A549 (cell line): ENCODE measurements at regions not wholly inside any gene's neighbourhood (a gene's known extent, or its start where the extent isn't known, plus 50 kb on each side); places are given as distances from the start of the nearest gene placed in this dataset.

ENCODE experiments used
- ATAC-seq, 2 experiments: fragments of 200-7000 bp in 1 of 2; fragments of >200 bp in 1 of 2; cut with Nextera tagmentation in 1 of 2; cut with Tn5 transposase in 1 of 2; 3 replicates each; pipeline versions ENCODE4 v1.8.0 to v1.9.1; 2018 to 2020; ENCODE audit warnings: mild to moderate bottlenecking in 1 of 2, moderate library complexity in 1 of 2
- CTCF ChIA-PET: fragments of 300-600 bp; sonication (Branson Sonifier 250); formaldehyde crosslinking; extraction: SDS; loops from one replicate; lab custom pipeline; 2021; ENCODE audit warnings: antibody characterized with exemption, inconsistent platforms; lab: Yijun Ruan, JAX
- POLR2A ChIA-PET: fragments of 350-600 bp; formaldehyde crosslinking; extraction: SDS; loops from one replicate; lab custom pipeline; 2021; ENCODE audit warnings: antibody characterized with exemption, inconsistent platforms; lab: Yijun Ruan, JAX
- DNase-seq, 2 experiments: peaks; one replicate each; pipeline versions ENCODE4 v3.0.0 to v3.0.0-alpha.2; 2011 to 2016; ENCODE audit warnings: low read depth in 1 of 2, low spot score in 1 of 2
- FAIRE-seq: peaks from 2 replicates; lab custom pipeline; 2011; peaks lifted over from hg19 to GRCh38; lab: Jason Lieb, UNC
- H3K27ac ChIP-seq, 2 experiments: fragments of >200 bp; sonication (Bioruptor Twin); formaldehyde crosslinking; 3 replicates each; pipeline ENCODE4 v1.5.1; 2016 to 2017
- H3K4me1 ChIP-seq: fragments of >200 bp; sonication (Bioruptor Twin); formaldehyde crosslinking; 3 replicates; pipeline ENCODE4 v1.6.1; 2016
- H3K4me2 ChIP-seq: fragments of >200 bp; sonication (Bioruptor Twin); formaldehyde crosslinking; 3 replicates; pipeline ENCODE4 v1.6.1; 2016
- H3K4me3 ChIP-seq: fragments of >200 bp; sonication (Bioruptor Twin); formaldehyde crosslinking; 3 replicates; pipeline ENCODE4 v1.5.1; 2016
- H3K9me3 ChIP-seq: fragments of >200 bp; sonication (Bioruptor Twin); formaldehyde crosslinking; 3 replicates; pipeline ENCODE4 v1.6.1; 2016
- BCL3 ChIP-seq: fragments of >200 bp; sonication (Bioruptor Twin); formaldehyde crosslinking; IDR thresholded peaks from 3 replicates; pipeline ENCODE4 v1.6.1; 2016
- CEBPB ChIP-seq, 2 experiments: fragments of >200 bp in 1 of 2; sonication (Bioruptor Twin) in 1 of 2; formaldehyde crosslinking in 1 of 2; IDR thresholded peaks; 2 replicates each; pipeline ENCODE4 v1.6.1; 2012 to 2016
- CHD4 ChIP-seq: fragments of 200-600 bp; sonication (generic); IDR thresholded peaks from 2 replicates; pipeline ENCODE4 v1.6.1; 2016; ENCODE audit warnings: antibody characterized with exemption, mild to moderate bottlenecking, borderline replicate concordance
- FOXS1 ChIP-seq: fragments of 250-450 bp; sonication (Bioruptor Pico); IDR thresholded peaks from 2 replicates; pipeline ENCODE4 v1.5.0; 2020; ENCODE audit warnings: mild to moderate bottlenecking, moderate library complexity
- GATA3 ChIP-seq: IDR thresholded peaks from 2 replicates; pipeline ENCODE4 v1.6.1; 2012; ENCODE audit warnings: borderline replicate concordance
- HMGXB4 ChIP-seq: fragments of 250-450 bp; sonication (Bioruptor Pico); IDR thresholded peaks from 2 replicates; pipeline ENCODE4 v1.5.0; 2021; ENCODE audit warnings: mild to moderate bottlenecking, moderate library complexity, borderline replicate concordance
- HOXB5 ChIP-seq: fragments of 250-450 bp; sonication (Bioruptor Pico); IDR thresholded peaks from 2 replicates; pipeline ENCODE4 v1.5.0; 2020; ENCODE audit warnings: mild to moderate bottlenecking, moderate library complexity
- KDM1A ChIP-seq: fragments of 200-600 bp; sonication (generic); IDR thresholded peaks from 2 replicates; pipeline ENCODE4 v1.6.1; 2016; ENCODE audit warnings: low read depth, mild to moderate bottlenecking
- KDM5A ChIP-seq: fragments of 200-600 bp; sonication (generic); IDR thresholded peaks from 2 replicates; pipeline ENCODE4 v1.6.1; 2016; ENCODE audit warnings: antibody characterized with exemption, mild to moderate bottlenecking
- MAZ ChIP-seq: fragments of 150-350 bp; IDR thresholded peaks from 2 replicates; pipeline ENCODE4 v1.6.1; 2014; ENCODE audit warnings: antibody characterized with exemption, low read depth, low read length, borderline replicate concordance
- NPAS2 ChIP-seq: fragments of 250-450 bp; sonication (Bioruptor Pico); IDR thresholded peaks from 2 replicates; pipeline ENCODE4 v1.8.0; 2022; ENCODE audit warnings: mild to moderate bottlenecking, moderate library complexity, borderline replicate concordance
- POLR2A ChIP-seq: IDR thresholded peaks from 2 replicates; pipeline ENCODE4 v1.6.1; 2012; ENCODE audit warnings: mild to moderate bottlenecking, low read length
- RAD21 ChIP-seq, 2 experiments: fragments of >200 bp in 1 of 2; sonication (Bioruptor Twin) in 1 of 2; formaldehyde crosslinking in 1 of 2; IDR thresholded peaks in 1 of 2; conservative IDR thresholded peaks in 1 of 2; 2 replicates in 1 of 2; 3 replicates in 1 of 2; pipeline ENCODE4 v1.6.1; 2012 to 2018; ENCODE audit warnings: inconsistent platforms in 1 of 2
- RARB ChIP-seq: fragments of 250-450 bp; sonication (Bioruptor Pico); IDR thresholded peaks from 2 replicates; pipeline ENCODE4 v1.8.0; 2021; ENCODE audit warnings: mild to moderate bottlenecking, moderate library complexity
- REST ChIP-seq: fragments of 200-600 bp; sonication (generic); IDR thresholded peaks from 2 replicates; pipeline ENCODE4 v1.6.1; 2016; ENCODE audit warnings: antibody characterized with exemption, mild to moderate bottlenecking, moderate library complexity
- RFX5 ChIP-seq: fragments of 450-650 bp; IDR thresholded peaks from 2 replicates; pipeline ENCODE4 v1.7.1; 2014; ENCODE audit warnings: antibody characterized with exemption, mild to moderate bottlenecking, moderate library complexity
- RNF2 ChIP-seq: fragments of 200-600 bp; sonication (generic); IDR thresholded peaks from 2 replicates; pipeline ENCODE4 v1.6.1; 2016; ENCODE audit warnings: low read depth, mild to moderate bottlenecking, antibody characterized with exemption, moderate library complexity, borderline replicate concordance
- SMC3 ChIP-seq: fragments of >200 bp; sonication (Bioruptor Twin); formaldehyde crosslinking; IDR thresholded peaks from 3 replicates; pipeline ENCODE4 v1.6.1; 2018; ENCODE audit warnings: inconsistent platforms
- SREBF2 ChIP-seq: fragments of 450-650 bp; IDR thresholded peaks from 2 replicates; pipeline ENCODE4 v1.6.1; 2014; ENCODE audit warnings: mild to moderate bottlenecking, moderate library complexity
- TFCP2L1 ChIP-seq: fragments of 250-450 bp; sonication (Bioruptor Pico); IDR thresholded peaks from 2 replicates; pipeline ENCODE4 v1.5.0; 2021; ENCODE audit warnings: mild to moderate bottlenecking
- WGBS: methylation state at CpG from one replicate; pipeline ENCODE4 v1.1.6; 2017; ENCODE audit errors: missing lambda C conversion rate; 5-methylcytosine and 5-hydroxymethylcytosine counted together
- TF ChIP-seq, protein P1 (sequence below): IDR thresholded peaks from 2 replicates; pipeline ENCODE4 v1.6.1; 2012; ENCODE audit warnings: low read depth, borderline replicate concordance
- TF ChIP-seq, protein P2 (sequence below): fragments of 450-650 bp; IDR thresholded peaks from 2 replicates; pipeline ENCODE4 v1.6.1; 2014; ENCODE audit warnings: antibody characterized with exemption

DNA sequence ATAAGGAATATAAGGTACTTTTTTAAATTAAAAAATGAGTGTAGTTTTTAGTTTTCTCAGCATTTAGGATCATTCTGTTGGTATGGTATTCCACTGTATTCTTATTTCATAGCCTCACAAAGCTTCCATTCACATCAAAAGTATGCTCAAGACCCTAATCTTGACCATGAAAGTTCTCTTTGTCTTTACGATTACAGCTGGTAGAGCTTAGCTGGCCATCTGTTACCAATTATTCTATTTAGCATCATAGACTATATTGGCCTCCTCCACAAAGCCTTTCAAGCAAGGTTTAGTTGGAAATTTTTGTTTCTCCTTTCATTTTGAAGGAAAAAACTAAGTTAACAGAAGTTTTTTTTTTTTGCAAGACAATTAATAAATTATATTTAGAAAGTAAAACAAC, 245.1 kb downstream of the KCTD12 start:
- FAIRE-seq (no peak), ATAC-seq (no peak), DNase-seq (no peak)
- Histone ChIP-seq H3K4me2 (no peak overlapping the region), H3K9me3 (no peaks in the 10 kb centered on the region), H3K27ac (no peak overlapping the region), H3K4me3 (no peak overlapping the region), H3K4me1 (no peaks in the 10 kb centered on the region)
- ChIA-PET POLR2A (no interaction called here), CTCF (no interaction called here)
- TF ChIP-seq HMGXB4 (CRISPR knock-in tag) (no peak), KDM5A (no peak), NPAS2 (no peak), BCL3 (no peak), CHD4 (no peak), SREBF2 (no peak)
- 3% methylated on average over 1 of the region's 1 CpG for WGBS

DNA sequence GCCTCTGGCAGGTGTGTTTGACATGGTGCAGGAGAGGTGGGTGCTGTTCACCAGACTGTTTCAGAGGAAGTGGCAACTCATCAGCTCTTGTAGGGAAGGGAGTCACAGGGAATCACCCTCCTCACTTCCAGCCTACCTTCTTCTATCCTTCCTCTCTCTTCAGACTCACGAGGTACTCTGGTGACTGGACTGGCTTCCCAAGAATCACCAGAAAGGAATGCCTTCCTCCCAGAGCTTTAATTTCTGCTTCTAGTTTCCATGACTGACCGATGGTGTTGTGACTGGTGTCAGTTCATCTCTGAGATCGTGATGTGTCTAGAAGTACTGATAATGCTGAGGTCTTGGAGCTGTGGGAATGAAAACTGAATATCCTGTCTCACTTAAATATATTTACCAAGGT, 247.3 kb downstream of the KCTD12 start:
- TF ChIP-seq MAZ (no peak), POLR2A (no peak), FOXS1 (no peak), SMC3 (no peak), HOXB5 (CRISPR knock-in tag) (no peak), RFX5 (no peak), KDM5A (no peak), TFCP2L1 (no peak)
- CTCF ChIA-PET, result interaction anchor here (0.5 to 1.0 kb wide), 2 partner anchors 8 to 1315 kb away, joined by 3 to 4 read pairs; no protein-coding TSS in a partner anchor
- no peaks in the 10 kb centered on the region for H3K9me3 ChIP-seq
- 3% methylated on average over 3 of the region's 3 CpGs for WGBS
- no peak for DNase-seq
- no peak for FAIRE-seq
- no peak overlapping the region for H3K4me3 ChIP-seq
- POLR2A ChIA-PET, result no interaction called here
- no peak for ATAC-seq
- no peaks in the 10 kb centered on the region for H3K4me1 ChIP-seq
- H3K4me2 ChIP-seq, result no peak overlapping the region
- H3K27ac ChIP-seq, result no peak overlapping the region

- H3K4me1 ChIP-seq, result no peaks in the 10 kb centered on the region
- WGBS, result 14% methylated on average over 3 of the region's 3 CpGs
- no peak for FAIRE-seq
- TF ChIP-seq MAZ (no peak), KDM1A (no peak), RARB (no peak), CEBPB (IDR thresholded peaks at IDR 0.05) (no peak), REST (no peak), GATA3 (no peak), RNF2 (no peak), RAD21 (conservative IDR thresholded peaks at IDR 0.05 in 1 of 2, IDR thresholded peaks at IDR 0.05 in 1 of 2) (no peak)
- TF ChIP-seq, protein P1, sequence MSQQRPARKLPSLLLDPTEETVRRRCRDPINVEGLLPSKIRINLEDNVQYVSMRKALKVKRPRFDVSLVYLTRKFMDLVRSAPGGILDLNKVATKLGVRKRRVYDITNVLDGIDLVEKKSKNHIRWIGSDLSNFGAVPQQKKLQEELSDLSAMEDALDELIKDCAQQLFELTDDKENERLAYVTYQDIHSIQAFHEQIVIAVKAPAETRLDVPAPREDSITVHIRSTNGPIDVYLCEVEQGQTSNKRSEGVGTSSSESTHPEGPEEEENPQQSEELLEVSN, result no peak
- TF ChIP-seq, protein P2, sequence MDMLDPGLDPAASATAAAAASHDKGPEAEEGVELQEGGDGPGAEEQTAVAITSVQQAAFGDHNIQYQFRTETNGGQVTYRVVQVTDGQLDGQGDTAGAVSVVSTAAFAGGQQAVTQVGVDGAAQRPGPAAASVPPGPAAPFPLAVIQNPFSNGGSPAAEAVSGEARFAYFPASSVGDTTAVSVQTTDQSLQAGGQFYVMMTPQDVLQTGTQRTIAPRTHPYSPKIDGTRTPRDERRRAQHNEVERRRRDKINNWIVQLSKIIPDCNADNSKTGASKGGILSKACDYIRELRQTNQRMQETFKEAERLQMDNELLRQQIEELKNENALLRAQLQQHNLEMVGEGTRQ, result no peak
- ChIA-PET CTCF (interaction anchor here (1.0 kb wide), 1 partner anchor 8 kb away, joined by 4 read pairs; no protein-coding TSS in a partner anchor), POLR2A (no interaction called here)
- DNase-seq, result no peak
- ATAC-seq, result no peak
- H3K4me2 ChIP-seq, result no peak overlapping the region
- H3K4me3 ChIP-seq, result no peak overlapping the region
- no peak overlapping the region for H3K27ac ChIP-seq
- no peaks in the 10 kb centered on the region for H3K9me3 ChIP-seq
Observed at GRCh38 chr13:76638181-76638580, 248.0 kb downstream of the KCTD12 start.
